GM23248 (cell line): ENCODE measurements at regions not wholly inside any gene's neighbourhood (a gene's known extent, or its start where the extent isn't known, plus 50 kb on each side); places are given as distances from the start of the nearest gene placed in this dataset.

Experiments
- DNase-seq: peaks from one replicate; pipeline ENCODE4 v3.0.0-alpha.2; 2015
- H2AFZ ChIP-seq: fragments of 200-600 bp; sonication (generic); 2 replicates; pipeline ENCODE4 v1.6.1; 2016; ENCODE audit warnings: antibody characterized with exemption
- H3F3A ChIP-seq: fragments of 200-600 bp; sonication (generic); 2 replicates; pipeline ENCODE4 v1.6.1; 2016; ENCODE audit warnings: mild to moderate bottlenecking, antibody characterized with exemption, mixed run types; ENCODE audit not compliant: insufficient read depth
- H3K27ac ChIP-seq: fragments of 200-600 bp; sonication (generic); 2 replicates; pipeline ENCODE4 v1.5.1; 2016; ENCODE audit warnings: mild to moderate bottlenecking
- H3K27me3 ChIP-seq: fragments of 200-600 bp; sonication (generic); replicated peaks from 2 replicates; pipeline ENCODE4 v1.6.1; 2016; ENCODE audit warnings: mild to moderate bottlenecking; ENCODE audit not compliant: insufficient read depth
- H3K36me3 ChIP-seq: fragments of 200-600 bp; sonication (generic); 2 replicates; pipeline ENCODE4 v1.6.1; 2016; ENCODE audit warnings: low read depth, mild to moderate bottlenecking
- H3K4me1 ChIP-seq: fragments of 200-600 bp; sonication (generic); 2 replicates; pipeline ENCODE4 v1.6.1; 2016; ENCODE audit warnings: mild to moderate bottlenecking; ENCODE audit not compliant: insufficient read depth
- H3K4me2 ChIP-seq: fragments of 200-600 bp; sonication (generic); one replicate; pipeline ENCODE4 v1.6.1; 2016; ENCODE audit warnings: mild to moderate bottlenecking; ENCODE audit not compliant: unreplicated experiment
- H3K4me3 ChIP-seq: fragments of 200-600 bp; sonication (generic); 2 replicates; pipeline ENCODE4 v1.5.1; 2016; ENCODE audit warnings: mild to moderate bottlenecking
- H3K79me2 ChIP-seq: fragments of 200-600 bp; sonication (generic); 2 replicates; pipeline ENCODE4 v1.6.1; 2016; ENCODE audit warnings: mild to moderate bottlenecking; ENCODE audit not compliant: insufficient read depth
- H3K9ac ChIP-seq: fragments of 200-600 bp; sonication (generic); 2 replicates; pipeline ENCODE4 v1.6.1; 2016; ENCODE audit warnings: mild to moderate bottlenecking
- H3K9me2 ChIP-seq: fragments of 200-600 bp; sonication (generic); 2 replicates; pipeline ENCODE4 v1.6.1; 2016; ENCODE audit warnings: mixed run types, mild to moderate bottlenecking, moderate library complexity; ENCODE audit not compliant: insufficient read depth
- H3K9me3 ChIP-seq: fragments of 200-600 bp; sonication (generic); one replicate; pipeline ENCODE4 v1.6.1; 2017; ENCODE audit warnings: low read depth
- H4K20me1 ChIP-seq: fragments of 200-600 bp; sonication (generic); 2 replicates; pipeline ENCODE4 v1.6.0; 2016; ENCODE audit not compliant: insufficient read depth
- EZH2 ChIP-seq: fragments of 200-600 bp; sonication (generic); IDR thresholded peaks from 2 replicates; pipeline ENCODE4 v1.6.1; 2018; ENCODE audit warnings: antibody characterized with exemption, mild to moderate bottlenecking; ENCODE audit not compliant: insufficient read depth, poor library complexity, severe bottlenecking
- EZH2phosphoT487 ChIP-seq: fragments of 200-600 bp; sonication (generic); IDR thresholded peaks from 2 replicates; pipeline ENCODE4 v1.6.1; 2018; ENCODE audit warnings: antibody characterized with exemption, moderate library complexity, mild to moderate bottlenecking, low read depth; ENCODE audit not compliant: insufficient read depth
- WGBS, 2 experiments: methylation state at CpG; one replicate each; pipeline ENCODE4 v1.1.6; 2015 to 2017; ENCODE audit warnings: low lambda C conversion rate in 2 of 2, low coverage in 1 of 2; ENCODE audit errors: missing lambda C conversion rate in 2 of 2; 5-methylcytosine and 5-hydroxymethylcytosine counted together
- in situ Hi-C: fragments of 300-500 bp; cut with MboI; formaldehyde crosslinking; loops from 2 replicates; pipeline ENCODE4 v1.15.0; 2020

GRCh38 chr11:97247601-97248000 lies 857.8 kb downstream of the JRKL start:
- H3K79me2 ChIP-seq: no peaks in the 10 kb centered on the region
- no peak overlapping the region for H2AFZ ChIP-seq
- no peaks in the 10 kb centered on the region for H3K9me3 ChIP-seq
- TF ChIP-seq EZH2 (no peak), EZH2phosphoT487 (no peak)
- H3F3A ChIP-seq: no peaks in the 10 kb centered on the region
- no peak overlapping the region for H3K27ac ChIP-seq
- H3K9ac ChIP-seq: no peak overlapping the region
- no peak overlapping the region for H3K4me2 ChIP-seq
- 17 to 21% methylated on average over 3 of the region's 3 CpGs for WGBS, 2 experiments
- H3K9me2 ChIP-seq: no peaks in the 10 kb centered on the region
- in situ Hi-C loops: no loop called here
- H3K4me3 ChIP-seq: no peak overlapping the region
- no peaks in the 10 kb centered on the region for H3K27me3 ChIP-seq
- no peaks in the 10 kb centered on the region for H4K20me1 ChIP-seq
- DNase-seq: no peak
- no peaks in the 10 kb centered on the region for H3K36me3 ChIP-seq
- no peaks in the 10 kb centered on the region for H3K4me1 ChIP-seq

GRCh38 chr11:97254790-97255189 lies 865.0 kb downstream of the JRKL start:
- no peak for DNase-seq
- 4% methylated on average over 1 of the region's 1 CpG for WGBS, 2 experiments
- TF ChIP-seq EZH2 (no peak), EZH2phosphoT487 (no peak)
- Histone ChIP-seq H3F3A (no peaks in the 10 kb centered on the region), H3K4me1 (no peaks in the 10 kb centered on the region), H4K20me1 (no peaks in the 10 kb centered on the region), H3K27me3 (no peaks in the 10 kb centered on the region), H3K9me3 (no peaks in the 10 kb centered on the region), H3K4me2 (no peak overlapping the region), H2AFZ (no peak overlapping the region), H3K9me2 (no peaks in the 10 kb centered on the region), H3K9ac (no peak overlapping the region), H3K36me3 (no peaks in the 10 kb centered on the region), H3K27ac (no peak overlapping the region), H3K4me3 (no peak overlapping the region), H3K79me2 (no peaks in the 10 kb centered on the region)
- in situ Hi-C loops: no loop called here

GRCh38 chr11:97259434-97259833 lies 869.6 kb downstream of the JRKL start:
- Histone ChIP-seq H3K9me2 (no peaks in the 10 kb centered on the region), H3K36me3 (no peaks in the 10 kb centered on the region), H3K4me2 (no peak overlapping the region), H3K79me2 (no peaks in the 10 kb centered on the region), H3K9me3 (no peaks in the 10 kb centered on the region), H3K27ac (no peak overlapping the region), H2AFZ (no peak overlapping the region), H3K9ac (no peak overlapping the region), H4K20me1 (no peaks in the 10 kb centered on the region), H3K4me1 (no peaks in the 10 kb centered on the region), H3F3A (no peaks in the 10 kb centered on the region), H3K27me3 (no peaks in the 10 kb centered on the region), H3K4me3 (no peak overlapping the region)
- TF ChIP-seq EZH2phosphoT487 (no peak), EZH2 (no peak)
- no peak for DNase-seq
- in situ Hi-C loops: no loop called here
- 56 to 58% methylated on average over 3 of the region's 3 CpGs for WGBS, 2 experiments

GRCh38 chr11:97259884-97260283 lies 870.1 kb downstream of the JRKL start:
- Histone ChIP-seq H3F3A (no peaks in the 10 kb centered on the region), H3K79me2 (no peaks in the 10 kb centered on the region), H3K9me2 (no peaks in the 10 kb centered on the region), H2AFZ (no peak overlapping the region), H3K27ac (no peak overlapping the region), H3K27me3 (no peaks in the 10 kb centered on the region), H3K4me3 (no peak overlapping the region), H4K20me1 (no peaks in the 10 kb centered on the region), H3K9me3 (no peaks in the 10 kb centered on the region), H3K4me1 (no peaks in the 10 kb centered on the region), H3K9ac (no peak overlapping the region), H3K4me2 (no peak overlapping the region), H3K36me3 (no peaks in the 10 kb centered on the region)
- TF ChIP-seq EZH2phosphoT487 (no peak), EZH2 (no peak)
- WGBS, 2 experiments: 41 to 45% methylated on average over 3 of the region's 3 CpGs
- in situ Hi-C loops: no loop called here
- no peak for DNase-seq
